PC-3 (cell line): ENCODE measurements at regions not wholly inside any gene's neighbourhood (a gene's known extent, or its start where the extent isn't known, plus 50 kb on each side); places are given as distances from the start of the nearest gene placed in this dataset.

Source experiments
- EZH2 ChIP-seq: fragments of 300-600 bp; sonication (generic); IDR thresholded peaks from one replicate; pipeline ENCODE4 v1.6.1; 2017; ENCODE audit warnings: antibody characterized with exemption, mild to moderate bottlenecking, low read length; ENCODE audit not compliant: unreplicated experiment
- TF ChIP-seq, protein P1 (sequence below): fragments of 300-600 bp; sonication (generic); conservative IDR thresholded peaks from 2 replicates; pipeline ENCODE4 v1.5.1; 2017; ENCODE audit warnings: antibody characterized with exemption, low read depth, mild to moderate bottlenecking, low read length

- TF ChIP-seq, protein P1, sequence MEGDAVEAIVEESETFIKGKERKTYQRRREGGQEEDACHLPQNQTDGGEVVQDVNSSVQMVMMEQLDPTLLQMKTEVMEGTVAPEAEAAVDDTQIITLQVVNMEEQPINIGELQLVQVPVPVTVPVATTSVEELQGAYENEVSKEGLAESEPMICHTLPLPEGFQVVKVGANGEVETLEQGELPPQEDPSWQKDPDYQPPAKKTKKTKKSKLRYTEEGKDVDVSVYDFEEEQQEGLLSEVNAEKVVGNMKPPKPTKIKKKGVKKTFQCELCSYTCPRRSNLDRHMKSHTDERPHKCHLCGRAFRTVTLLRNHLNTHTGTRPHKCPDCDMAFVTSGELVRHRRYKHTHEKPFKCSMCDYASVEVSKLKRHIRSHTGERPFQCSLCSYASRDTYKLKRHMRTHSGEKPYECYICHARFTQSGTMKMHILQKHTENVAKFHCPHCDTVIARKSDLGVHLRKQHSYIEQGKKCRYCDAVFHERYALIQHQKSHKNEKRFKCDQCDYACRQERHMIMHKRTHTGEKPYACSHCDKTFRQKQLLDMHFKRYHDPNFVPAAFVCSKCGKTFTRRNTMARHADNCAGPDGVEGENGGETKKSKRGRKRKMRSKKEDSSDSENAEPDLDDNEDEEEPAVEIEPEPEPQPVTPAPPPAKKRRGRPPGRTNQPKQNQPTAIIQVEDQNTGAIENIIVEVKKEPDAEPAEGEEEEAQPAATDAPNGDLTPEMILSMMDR, result no peak
- no peak for TF ChIP-seq EZH2
Observed at GRCh38 chr6:142683714-142684141, 261.2 kb downstream of the HIVEP2 start.
